Fibroblast of lung (primary cell): ENCODE measurements at regions not wholly inside any gene's neighbourhood (a gene's known extent, or its start where the extent isn't known, plus 50 kb on each side); places are given as distances from the start of the nearest gene placed in this dataset.

Experiments
- CTCF ChIP-seq, 2 donors: IDR thresholded peaks in 1 of 2; conservative IDR thresholded peaks in 1 of 2; 1 replicate in 1 of 2; 2 replicates in 1 of 2; pipeline ENCODE4 v1.5.1; 2011 to 2012; ENCODE audit warnings: low read length in 2 of 2, control low read depth in 1 of 2, inconsistent platforms in 1 of 2, low read depth in 1 of 2, mild to moderate bottlenecking in 1 of 2
- EZH2 ChIP-seq: IDR thresholded peaks from 2 replicates; pipeline ENCODE4 v1.5.1; 2012; ENCODE audit warnings: low read length, control low read depth, mild to moderate bottlenecking; ENCODE audit errors: missing control alignments

DNA sequence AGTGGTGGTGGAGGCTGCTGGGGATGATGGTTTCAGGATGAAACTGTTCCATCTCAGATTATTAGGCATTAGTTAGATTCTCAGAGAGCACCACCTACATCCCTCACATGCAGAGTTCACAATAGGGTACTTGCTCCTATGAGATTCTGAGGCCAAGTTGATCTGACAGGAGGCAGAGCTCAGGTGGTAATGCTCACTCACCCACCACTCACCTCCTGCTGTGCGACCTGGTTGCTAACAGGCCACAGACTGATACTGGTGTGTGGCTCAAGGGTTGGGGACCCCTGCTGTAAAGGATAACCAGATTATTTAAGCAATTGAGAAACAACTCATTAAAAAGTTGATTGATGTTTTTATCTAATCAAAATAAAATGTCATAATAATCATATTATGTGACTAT lies 248.5 kb downstream of the RERGL start:
- TF ChIP-seq CTCF (conservative IDR thresholded peaks at IDR 0.05 in 1 of 2, IDR thresholded peaks at IDR 0.05 in 1 of 2; ENCODE audit: low read depth in 1 of 2, low read length in 2 of 2) (no peak), EZH2 (no peak)
